SH-SY5Y (cell line): ENCODE measurements at regions not wholly inside any gene's neighbourhood (a gene's known extent, or its start where the extent isn't known, plus 50 kb on each side); places are given as distances from the start of the nearest gene placed in this dataset.

ENCODE experiments used
- GATA2 ChIP-seq: IDR thresholded peaks from 2 replicates; pipeline ENCODE4 v1.6.1; 2011; ENCODE audit warnings: mild to moderate bottlenecking, low read depth, low read length
- GATA3 ChIP-seq: IDR thresholded peaks from 2 replicates; pipeline ENCODE4 v1.6.1; 2011; ENCODE audit warnings: low read depth, mild to moderate bottlenecking, low read length, moderate library complexity

GRCh38 chr1:233815865-233816264 is 88.6 kb upstream of the SLC35F3 start:
- no peak for TF ChIP-seq GATA3
- TF ChIP-seq GATA2, result no peak
